ENCODE measurements at regions not wholly inside any gene's neighbourhood (a gene's known extent, or its start where the extent isn't known, plus 50 kb on each side); places are given as distances from the start of the nearest gene placed in this dataset.

GRCh38 chr10:120960725-120961124 lies 109.6 kb downstream of the WDR11 start:
- Histone ChIP-seq H3K27me3 (replicated peaks in 1 of 2; ENCODE audit: control insufficient read depth in 2 of 2, extremely low read depth in 1 of 2, insufficient read depth in 2 of 2, low read length in 1 of 2) (peaks cover 0 to 20% of the 10 kb centered on the region in 2 experiments), H3K36me3 (ENCODE audit: control insufficient read depth in 2 of 2, extremely low read depth in 1 of 2, insufficient read depth in 1 of 2, low read length in 1 of 2) (no peaks in the 10 kb centered on the region), H3K4me1 (ENCODE audit: control insufficient read depth in 1 of 2, extremely low read depth in 1 of 2, insufficient read depth in 2 of 2, low read length in 2 of 2) (no peaks in the 10 kb centered on the region), H3K4me3 (ENCODE audit: control insufficient read depth in 1 of 2, extremely low read depth in 1 of 2, low read length in 1 of 2) (no peak overlapping the region), H3K27ac (ENCODE audit: low read length) (no peak overlapping the region), H3K9me3 (no peaks in the 10 kb centered on the region)
- H3K36me3 Mint-ChIP-seq = no peaks in the 10 kb centered on the region
- no peak overlapping the region for H3K4me3 Mint-ChIP-seq
- H3K4me1 Mint-ChIP-seq = no peaks in the 10 kb centered on the region
- ChIA-PET CTCF (interaction anchor here in 1 of 2 donors (0.6 kb wide), 1 partner anchor 86 kb away, joined by 7 read pairs; no protein-coding TSS in a partner anchor), POLR2A (no interaction called here)
- H3K27ac Mint-ChIP-seq = no peak overlapping the region
- H3K27me3 Mint-ChIP-seq = peaks cover 7 to 20% of the 10 kb centered on the region in 2 donors
- DNase-seq (no peak), ATAC-seq (replicated peaks in 1 of 4) (no peak)
- 96% methylated on average over 5 of the region's 7 CpGs for WGBS (ENCODE audit: insufficient coverage)
- H3K9me3 Mint-ChIP-seq = no peaks in the 10 kb centered on the region

- Mint-ChIP-seq H3K27ac (no peak overlapping the region), H3K4me3 (no peak overlapping the region), H3K9me3 (no peaks in the 10 kb centered on the region), H3K36me3 (no peaks in the 10 kb centered on the region), H3K4me1 (no peaks in the 10 kb centered on the region), H3K27me3 (peaks cover 5 to 21% of the 10 kb centered on the region in 2 donors)
- H3K4me1 ChIP-seq (ENCODE audit: control insufficient read depth in 1 of 2, extremely low read depth in 1 of 2, insufficient read depth in 2 of 2, low read length in 2 of 2) = no peaks in the 10 kb centered on the region
- ChIA-PET POLR2A (no interaction called here), CTCF (no interaction called here)
- no peak overlapping the region for H3K4me3 ChIP-seq (ENCODE audit: control insufficient read depth in 1 of 2, extremely low read depth in 1 of 2, low read length in 1 of 2)
- H3K36me3 ChIP-seq (ENCODE audit: control insufficient read depth in 2 of 2, extremely low read depth in 1 of 2, insufficient read depth in 1 of 2, low read length in 1 of 2) = no peaks in the 10 kb centered on the region
- no peaks in the 10 kb centered on the region for H3K9me3 ChIP-seq
- H3K27me3 ChIP-seq (replicated peaks in 1 of 2; ENCODE audit: control insufficient read depth in 2 of 2, extremely low read depth in 1 of 2, insufficient read depth in 2 of 2, low read length in 1 of 2) = peaks cover 0 to 15% of the 10 kb centered on the region in 2 experiments
- DNase-seq (no peak), ATAC-seq (replicated peaks in 1 of 4) (no peak)
- no peak overlapping the region for H3K27ac ChIP-seq (ENCODE audit: low read length)
- 69% methylated on average over 13 of the region's 17 CpGs for WGBS (ENCODE audit: insufficient coverage)
Measured at GRCh38 chr10:120961795-120962755, 110.9 kb downstream of the WDR11 start.

GRCh38 chr10:120962756-120963593 lies 111.8 kb downstream of the WDR11 start:
- 57% methylated on average over 17 of the region's 23 CpGs for WGBS (ENCODE audit: insufficient coverage)
- Mint-ChIP-seq H3K27me3 (peaks cover 4 to 28% of the 10 kb centered on the region in 2 donors), H3K9me3 (peaks cover 0 to 4% (median 0%) of the 10 kb centered on the region in 3 donors), H3K4me3 (no peak overlapping the region), H3K27ac (no peak overlapping the region), H3K4me1 (no peaks in the 10 kb centered on the region), H3K36me3 (no peaks in the 10 kb centered on the region)
- Histone ChIP-seq H3K4me1 (ENCODE audit: control insufficient read depth in 1 of 2, extremely low read depth in 1 of 2, insufficient read depth in 2 of 2, low read length in 2 of 2) (no peaks in the 10 kb centered on the region), H3K27ac (ENCODE audit: low read length) (no peak overlapping the region), H3K4me3 (ENCODE audit: control insufficient read depth in 1 of 2, extremely low read depth in 1 of 2, low read length in 1 of 2) (no peak overlapping the region), H3K36me3 (ENCODE audit: control insufficient read depth in 2 of 2, extremely low read depth in 1 of 2, insufficient read depth in 1 of 2, low read length in 1 of 2) (no peaks in the 10 kb centered on the region), H3K27me3 (replicated peaks in 1 of 2; ENCODE audit: control insufficient read depth in 2 of 2, extremely low read depth in 1 of 2, insufficient read depth in 2 of 2, low read length in 1 of 2) (peaks cover 0 to 15% of the 10 kb centered on the region in 2 experiments), H3K9me3 (no peaks in the 10 kb centered on the region)
- ChIA-PET POLR2A (no interaction called here), CTCF (no interaction called here)
- DNase-seq (no peak), ATAC-seq (replicated peaks in 1 of 4) (no peak)

- Mint-ChIP-seq H3K27me3 (peaks cover 4 to 29% of the 10 kb centered on the region in 2 donors), H3K4me1 (no peaks in the 10 kb centered on the region), H3K36me3 (no peaks in the 10 kb centered on the region), H3K27ac (no peak overlapping the region), H3K9me3 (peaks cover 0 to 4% (median 0%) of the 10 kb centered on the region in 3 donors), H3K4me3 (no peak overlapping the region)
- Histone ChIP-seq H3K27me3 (replicated peaks in 1 of 2; ENCODE audit: control insufficient read depth in 2 of 2, extremely low read depth in 1 of 2, insufficient read depth in 2 of 2, low read length in 1 of 2) (peaks cover 0 to 15% of the 10 kb centered on the region in 2 experiments), H3K4me1 (ENCODE audit: control insufficient read depth in 1 of 2, extremely low read depth in 1 of 2, insufficient read depth in 2 of 2, low read length in 2 of 2) (no peaks in the 10 kb centered on the region), H3K9me3 (no peaks in the 10 kb centered on the region), H3K36me3 (ENCODE audit: control insufficient read depth in 2 of 2, extremely low read depth in 1 of 2, insufficient read depth in 1 of 2, low read length in 1 of 2) (no peaks in the 10 kb centered on the region), H3K27ac (ENCODE audit: low read length) (no peak overlapping the region), H3K4me3 (ENCODE audit: control insufficient read depth in 1 of 2, extremely low read depth in 1 of 2, low read length in 1 of 2) (no peak overlapping the region)
- DNase-seq = no peak
- POLR2A ChIA-PET = no interaction called here
- 80% methylated on average over 1 of the region's 5 CpGs for WGBS (ENCODE audit: insufficient coverage)
- ATAC-seq (replicated peaks in 1 of 4) = no peak
- CTCF ChIA-PET = no interaction called here
Measured at GRCh38 chr10:120963594-120964220, 112.5 kb downstream of the WDR11 start.

GRCh38 chr10:120966657-120967045 lies 115.5 kb downstream of the WDR11 start:
- Histone ChIP-seq H3K4me1 (ENCODE audit: control insufficient read depth in 1 of 2, extremely low read depth in 1 of 2, insufficient read depth in 2 of 2, low read length in 2 of 2) (no peaks in the 10 kb centered on the region), H3K4me3 (ENCODE audit: control insufficient read depth in 1 of 2, extremely low read depth in 1 of 2, low read length in 1 of 2) (no peak overlapping the region), H3K27me3 (replicated peaks in 1 of 2; ENCODE audit: control insufficient read depth in 2 of 2, extremely low read depth in 1 of 2, insufficient read depth in 2 of 2, low read length in 1 of 2) (peaks cover 0 to 15% of the 10 kb centered on the region in 2 experiments), H3K36me3 (ENCODE audit: control insufficient read depth in 2 of 2, extremely low read depth in 1 of 2, insufficient read depth in 1 of 2, low read length in 1 of 2) (no peaks in the 10 kb centered on the region), H3K27ac (ENCODE audit: low read length) (no peak overlapping the region), H3K9me3 (no peaks in the 10 kb centered on the region)
- no peak overlapping the region for H3K27ac Mint-ChIP-seq
- no peak for DNase-seq
- no peak for ATAC-seq (replicated peaks in 1 of 4)
- H3K36me3 Mint-ChIP-seq = no peaks in the 10 kb centered on the region
- H3K27me3 Mint-ChIP-seq = peaks cover 9 to 34% of the 10 kb centered on the region in 2 donors
- no peaks in the 10 kb centered on the region for H3K4me1 Mint-ChIP-seq
- H3K4me3 Mint-ChIP-seq = no peak overlapping the region
- ChIA-PET POLR2A (no interaction called here), CTCF (no interaction called here)
- WGBS (ENCODE audit: insufficient coverage) = 100% methylated on average over 2 of the region's 6 CpGs
- peaks cover 0 to 4% (median 0%) of the 10 kb centered on the region in 3 donors for H3K9me3 Mint-ChIP-seq

GRCh38 chr10:120969219-120969645 lies 118.1 kb downstream of the WDR11 start:
- WGBS (ENCODE audit: insufficient coverage) = no CpG with 5 or more reads among the region's 5 CpGs

More at GRCh38 chr10:120969219-120969645, 118.1 kb downstream of the WDR11 start:
- Mint-ChIP-seq H3K27ac (no peak overlapping the region), H3K4me3 (no peak overlapping the region), H3K27me3 (peaks cover 6 to 36% of the 10 kb centered on the region in 2 donors), H3K9me3 (peaks cover 0 to 5% (median 3%) of the 10 kb centered on the region in 3 donors), H3K36me3 (no peaks in the 10 kb centered on the region), H3K4me1 (no peaks in the 10 kb centered on the region)
- Histone ChIP-seq H3K4me3 (ENCODE audit: control insufficient read depth in 1 of 2, extremely low read depth in 1 of 2, low read length in 1 of 2) (no peak overlapping the region), H3K4me1 (ENCODE audit: control insufficient read depth in 1 of 2, extremely low read depth in 1 of 2, insufficient read depth in 2 of 2, low read length in 2 of 2) (no peaks in the 10 kb centered on the region), H3K36me3 (ENCODE audit: control insufficient read depth in 2 of 2, extremely low read depth in 1 of 2, insufficient read depth in 1 of 2, low read length in 1 of 2) (no peaks in the 10 kb centered on the region), H3K27me3 (replicated peaks in 1 of 2; ENCODE audit: control insufficient read depth in 2 of 2, extremely low read depth in 1 of 2, insufficient read depth in 2 of 2, low read length in 1 of 2) (peaks cover 0 to 6% of the 10 kb centered on the region in 2 experiments), H3K27ac (ENCODE audit: low read length) (no peak overlapping the region), H3K9me3 (no peaks in the 10 kb centered on the region)
- ChIA-PET POLR2A (no interaction called here), CTCF (no interaction called here)
- ATAC-seq (replicated peaks in 1 of 4) (no peak), DNase-seq (no peak)
